ENCODE measurements at regions not wholly inside any gene's neighbourhood (a gene's known extent, or its start where the extent isn't known, plus 50 kb on each side); places are given as distances from the start of the nearest gene placed in this dataset.
"Not testable (repeated sequence)": the region's sequence is repeated elsewhere in the genome, so short reads cannot be mapped to it uniquely, and the experiment has no call there.

DNA sequence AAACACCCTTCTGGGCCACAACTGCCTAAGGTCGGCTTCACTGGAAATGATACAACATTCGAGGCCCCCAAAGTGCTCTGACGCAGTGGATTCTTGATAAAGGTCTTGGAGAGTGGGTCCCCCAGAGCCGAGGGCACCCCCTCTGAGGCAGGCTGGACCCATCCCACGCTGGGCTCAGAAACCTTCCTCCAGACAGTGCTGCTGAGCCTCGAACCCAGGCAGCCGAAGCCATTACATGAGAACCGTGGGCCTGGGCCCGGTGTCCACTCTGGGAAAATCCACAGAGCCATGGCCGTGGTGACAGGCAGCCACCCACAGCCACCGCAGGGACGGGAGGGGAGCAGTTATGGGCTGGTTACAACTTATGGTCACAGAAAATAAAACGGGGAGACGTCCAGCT, 81.4 kb upstream of the ID2 start:
- no peak for FAIRE-seq
- no peak for DNase-seq (ENCODE audit: insufficient read length, low spot score)

DNA sequence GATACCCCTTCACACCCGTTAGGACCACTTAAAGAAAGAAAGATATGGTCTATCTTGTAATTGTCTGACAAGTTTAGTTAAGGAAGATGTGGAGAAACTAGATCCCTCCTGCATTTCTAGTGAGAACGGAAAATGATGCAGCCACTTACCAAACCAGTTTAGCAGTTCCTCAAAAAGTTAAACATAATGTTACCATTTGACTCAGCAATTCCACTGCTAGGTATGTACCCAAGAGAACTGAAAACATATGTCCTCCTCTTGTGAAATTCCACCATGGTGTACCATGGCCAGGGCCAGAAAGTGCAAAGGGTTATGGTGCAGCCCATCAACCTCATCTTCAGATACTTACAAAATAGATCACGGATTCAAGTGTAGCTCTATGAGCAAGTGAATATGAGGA, 79.0 kb upstream of the ID2 start:
- DNase-seq (ENCODE audit: insufficient read length, low spot score) (no peak), FAIRE-seq (no peak)

DNA sequence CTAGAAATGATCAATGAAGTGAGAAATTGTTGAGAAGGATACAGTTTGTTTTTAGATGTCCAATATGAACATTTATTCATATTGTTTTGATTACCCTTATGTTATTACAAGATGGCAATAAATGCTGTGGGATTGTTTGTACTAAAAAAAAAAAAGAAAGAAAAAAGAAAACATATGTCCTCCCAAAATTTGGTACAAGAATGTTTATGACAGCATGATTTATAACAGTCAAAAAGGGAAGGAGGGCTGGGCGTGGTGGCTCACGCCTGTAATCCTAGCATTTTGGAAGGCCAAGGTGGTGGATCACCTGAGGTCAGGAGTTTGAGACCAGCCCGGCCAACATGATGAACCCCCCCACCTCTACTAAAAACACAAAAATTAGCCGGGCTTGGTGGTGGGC, 78.5 kb upstream of the ID2 start:
- DNase-seq (ENCODE audit: insufficient read length, low spot score); FAIRE-seq: not testable (repeated sequence)

DNA sequence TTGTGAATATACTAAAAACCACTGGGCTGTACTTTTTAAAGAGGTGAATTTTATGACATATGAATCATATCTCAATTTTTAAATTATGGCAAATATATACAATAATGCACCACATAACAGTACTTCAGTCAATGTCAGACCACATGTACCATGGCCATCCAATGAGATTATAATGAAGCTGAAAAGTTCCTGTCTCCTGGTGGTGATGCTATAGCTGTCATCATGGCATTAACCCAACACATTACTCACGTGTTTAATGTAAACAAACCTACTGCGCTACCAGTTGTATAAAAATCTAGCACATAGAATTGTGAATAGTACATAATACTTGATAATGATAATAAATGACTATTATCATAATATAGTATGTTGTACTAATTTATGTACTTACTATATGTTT, 77.6 kb upstream of the ID2 start:
- FAIRE-seq (no peak), DNase-seq (ENCODE audit: insufficient read length, low spot score) (no peak)

DNA sequence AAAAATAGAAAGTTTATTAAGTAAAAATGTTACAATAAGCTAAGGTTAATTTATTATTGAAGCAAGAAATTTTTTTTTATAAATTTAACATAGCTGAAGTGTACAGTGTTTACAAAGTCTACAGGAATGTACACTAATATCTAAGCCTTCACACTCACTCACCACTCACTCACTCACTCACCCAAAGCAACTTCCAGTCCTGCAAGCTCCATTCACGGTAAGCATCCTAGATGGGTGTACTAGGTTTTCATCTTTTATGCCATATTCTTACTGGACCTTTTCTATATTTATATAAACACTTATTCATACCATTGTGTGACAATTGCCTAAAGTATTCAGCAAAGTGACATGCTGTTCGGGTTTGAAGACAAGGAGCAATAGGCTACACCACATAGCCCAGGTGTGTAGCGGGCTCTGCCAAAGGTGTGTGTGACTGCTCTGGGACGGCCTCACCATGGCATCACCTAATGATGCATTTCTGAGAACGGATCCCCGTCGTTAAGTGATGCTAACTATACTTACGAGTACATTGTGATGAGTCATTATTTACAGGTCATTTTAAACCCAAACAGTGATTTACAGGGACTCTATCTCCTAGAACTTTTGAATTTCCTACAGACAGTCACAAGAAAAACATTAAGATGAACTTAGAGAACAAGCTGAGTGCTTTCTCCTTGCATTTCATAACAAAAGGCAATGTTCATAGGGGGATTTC, 76.3 kb upstream of the ID2 start:
- FAIRE-seq (no peak), DNase-seq (ENCODE audit: insufficient read length, low spot score) (no peak)

DNA sequence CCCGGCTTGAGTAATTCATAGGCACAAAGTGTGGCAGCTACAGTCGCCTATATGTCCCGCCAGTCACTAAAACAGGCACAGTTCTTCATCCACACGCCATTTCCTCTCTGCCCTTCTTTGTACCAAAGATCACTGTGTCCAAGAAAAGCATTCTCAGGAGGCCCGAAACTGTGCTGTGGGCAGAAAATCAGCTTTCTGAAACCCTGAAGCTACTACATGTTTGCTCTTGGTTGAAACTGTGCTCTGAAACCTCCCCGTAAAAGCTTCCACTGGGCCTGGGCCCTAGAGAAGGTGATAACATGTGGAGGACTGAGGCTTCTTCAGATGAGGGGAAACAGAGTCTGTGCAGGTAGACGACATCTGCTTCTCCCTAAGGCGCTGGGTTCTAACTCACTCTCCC, 75.6 kb upstream of the ID2 start:
- DNase-seq (ENCODE audit: insufficient read length, low spot score) (no peak), FAIRE-seq (no peak)

DNA sequence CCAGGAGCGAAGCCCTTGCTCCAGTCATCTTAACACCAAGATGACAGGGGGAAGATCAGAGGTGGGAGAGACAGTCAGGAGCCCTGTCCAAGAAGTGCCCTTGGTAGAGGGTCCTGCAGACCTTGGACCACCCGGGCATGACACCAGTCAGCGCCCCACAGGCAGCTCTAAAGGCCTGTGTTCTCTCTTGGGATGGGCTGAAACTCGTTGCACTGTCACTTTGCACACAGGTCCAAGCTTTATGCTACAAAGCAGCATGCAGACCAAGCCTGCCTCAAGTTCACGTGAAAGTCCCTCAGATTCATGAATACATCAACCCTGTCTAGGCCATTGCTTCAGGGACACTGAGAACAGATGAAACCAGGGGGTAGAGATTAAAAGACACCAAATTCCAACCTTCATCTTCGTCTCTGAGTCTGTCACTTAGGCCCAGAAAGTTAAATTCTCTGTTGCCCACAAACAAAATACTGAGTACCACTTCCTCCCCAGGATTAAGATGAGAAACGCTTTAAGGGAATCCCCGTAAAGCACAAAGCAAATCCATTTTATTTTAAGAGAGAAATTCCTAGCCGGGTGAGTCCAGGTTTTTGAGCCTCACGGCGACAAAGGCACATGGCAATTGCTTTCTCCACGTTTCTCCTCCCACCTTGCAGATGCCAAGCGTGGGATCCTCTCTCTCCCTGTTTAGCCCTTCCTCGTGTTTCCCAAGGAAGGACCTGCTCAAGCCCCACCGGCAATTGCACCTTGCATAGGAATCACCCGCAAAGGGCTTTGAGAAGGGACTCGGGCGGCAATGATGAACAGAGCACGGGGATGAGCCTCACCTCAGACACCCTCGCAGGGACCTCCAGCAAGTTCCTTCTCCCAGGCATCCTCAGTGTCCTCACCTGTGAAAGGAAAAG, 75.0 kb upstream of the ID2 start:
- DNase-seq (ENCODE audit: insufficient read length, low spot score) (no peak), FAIRE-seq (no peak)

DNA sequence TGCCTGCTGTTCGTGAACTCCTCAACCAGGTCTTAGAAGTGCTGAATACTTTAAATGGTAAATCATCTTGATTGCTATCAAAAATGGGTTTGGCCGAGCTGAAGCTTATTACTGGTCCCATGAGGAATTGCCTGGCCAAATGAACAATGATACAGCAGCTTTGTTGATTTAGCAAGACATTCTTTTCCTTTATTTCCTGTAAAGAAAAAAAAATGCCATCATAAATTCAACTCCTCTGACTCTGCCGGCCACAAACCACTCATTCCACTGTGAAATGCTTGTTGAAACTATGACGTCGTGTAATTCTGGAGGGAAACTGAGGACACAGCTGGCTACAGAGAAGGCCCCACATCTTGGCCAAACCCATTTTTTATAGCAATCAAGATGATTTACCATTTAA, 74.2 kb upstream of the ID2 start:
- no peak for DNase-seq (ENCODE audit: insufficient read length, low spot score)
- FAIRE-seq: no peak

DNA sequence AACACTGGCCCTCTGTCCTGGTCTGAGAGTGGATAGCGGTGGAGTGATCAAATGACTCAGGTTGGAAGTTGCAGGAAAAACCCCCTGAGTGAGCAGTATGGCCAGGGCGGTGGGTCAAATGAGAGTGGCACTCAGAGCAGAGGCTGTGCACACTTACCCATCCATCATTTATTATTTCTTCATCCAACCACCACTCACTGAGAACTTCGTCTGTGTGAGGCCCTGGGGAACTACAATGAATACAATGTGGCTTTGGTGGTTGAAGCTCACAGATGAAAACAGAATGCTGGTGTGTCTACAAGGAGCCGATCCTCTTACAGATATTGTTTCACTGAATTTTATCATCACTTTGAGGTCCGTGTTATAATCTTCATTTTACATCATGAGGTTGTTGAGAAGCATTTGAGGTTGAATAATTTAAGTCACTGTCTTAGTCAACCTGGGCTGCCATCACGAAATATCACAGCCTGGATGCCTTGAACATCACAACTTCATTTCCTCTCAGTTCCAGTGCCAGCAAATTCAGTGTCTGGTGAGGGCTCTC, 73.4 kb upstream of the ID2 start:
- no peak for FAIRE-seq

DNA sequence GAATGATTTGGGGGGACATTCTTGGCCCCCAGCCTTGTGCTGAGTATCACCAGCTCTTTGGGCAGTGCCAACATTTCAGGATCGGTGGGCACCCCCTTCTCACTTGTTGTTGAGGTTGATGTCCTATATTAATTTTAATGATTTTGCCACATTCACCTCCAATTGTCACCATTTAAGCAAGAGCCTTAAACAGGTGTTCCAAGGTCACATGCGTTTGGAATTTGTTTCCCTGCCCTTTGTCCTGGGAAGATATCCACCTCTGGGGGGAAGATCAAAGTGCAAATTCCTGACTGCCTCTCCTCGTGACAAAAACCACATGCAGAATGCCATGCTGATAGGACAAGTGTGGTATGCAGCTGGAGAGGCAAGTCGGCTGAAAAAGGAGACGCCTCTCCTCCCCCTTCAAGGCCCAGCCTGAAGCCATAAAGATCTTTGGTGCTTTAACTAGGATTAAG, 72.5 kb upstream of the ID2 start:
- no peak for FAIRE-seq
- DNase-seq (ENCODE audit: insufficient read length, low spot score): peak; percentile 30

More for the DNA sequence above, 73.4 kb upstream of the ID2 start:
- DNase-seq (ENCODE audit: insufficient read length, low spot score): no peak

DNA sequence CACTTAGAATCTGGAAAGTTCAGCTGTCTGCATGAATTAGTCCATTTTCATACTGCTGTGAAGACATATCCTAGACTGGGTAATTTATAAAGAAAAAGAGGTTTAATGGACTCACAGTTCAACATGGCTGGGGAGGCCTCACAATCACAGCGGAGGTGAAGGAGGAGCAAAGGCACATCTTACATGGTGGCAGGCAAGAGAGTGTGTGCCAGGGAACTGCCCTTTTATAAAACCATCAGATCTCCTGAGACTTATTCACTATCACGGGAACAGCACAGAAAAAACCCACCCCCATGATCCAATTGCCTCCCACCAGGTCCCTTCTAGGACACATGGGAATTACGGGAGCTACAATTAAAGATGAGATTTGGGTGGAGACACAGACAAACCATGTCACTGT, 71.1 kb upstream of the ID2 start:
- DNase-seq (ENCODE audit: insufficient read length, low spot score); FAIRE-seq: not testable (repeated sequence)

DNA sequence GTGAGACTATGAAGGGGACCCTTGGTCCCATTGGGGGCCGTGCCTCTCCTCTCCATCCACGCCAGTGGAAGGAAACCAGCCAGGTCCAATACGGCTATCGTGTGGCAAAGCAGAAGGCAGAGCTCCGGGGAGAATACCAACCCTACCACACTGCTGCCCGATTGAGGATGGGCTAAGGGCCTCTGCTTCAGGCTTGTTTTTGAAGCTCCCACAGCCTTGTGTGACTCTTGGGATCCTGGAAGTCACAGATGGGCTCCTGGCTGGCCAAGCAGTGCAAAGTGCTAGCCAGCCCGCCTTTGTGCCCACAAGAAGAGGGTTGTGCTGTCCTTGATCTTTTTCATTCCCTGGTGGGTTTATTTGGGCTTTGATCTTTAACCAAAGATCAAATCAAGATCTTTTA, 70.6 kb upstream of the ID2 start:
- no peak for DNase-seq (ENCODE audit: insufficient read length, low spot score)
- FAIRE-seq: no peak

DNA sequence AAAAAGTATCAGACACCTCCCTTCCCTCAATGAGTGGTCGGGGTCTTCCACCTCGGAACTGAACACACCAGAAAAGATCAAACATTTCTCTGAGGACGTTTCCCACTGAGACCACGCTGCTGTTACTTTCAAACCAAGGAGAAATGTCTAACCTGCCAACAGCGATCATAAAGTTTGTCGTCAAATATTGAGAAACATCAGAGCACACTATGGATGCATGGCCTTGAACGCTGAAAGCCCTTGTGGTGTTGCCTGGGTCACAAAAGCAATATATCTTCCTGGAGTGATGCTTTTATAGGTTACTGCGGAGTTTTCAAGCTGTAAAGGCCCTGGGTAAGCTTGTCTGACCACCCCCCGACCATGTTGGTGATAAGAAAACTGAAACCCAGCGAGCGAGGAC, 70.2 kb upstream of the ID2 start:
- FAIRE-seq: no peak
- DNase-seq (ENCODE audit: insufficient read length, low spot score): no peak

DNA sequence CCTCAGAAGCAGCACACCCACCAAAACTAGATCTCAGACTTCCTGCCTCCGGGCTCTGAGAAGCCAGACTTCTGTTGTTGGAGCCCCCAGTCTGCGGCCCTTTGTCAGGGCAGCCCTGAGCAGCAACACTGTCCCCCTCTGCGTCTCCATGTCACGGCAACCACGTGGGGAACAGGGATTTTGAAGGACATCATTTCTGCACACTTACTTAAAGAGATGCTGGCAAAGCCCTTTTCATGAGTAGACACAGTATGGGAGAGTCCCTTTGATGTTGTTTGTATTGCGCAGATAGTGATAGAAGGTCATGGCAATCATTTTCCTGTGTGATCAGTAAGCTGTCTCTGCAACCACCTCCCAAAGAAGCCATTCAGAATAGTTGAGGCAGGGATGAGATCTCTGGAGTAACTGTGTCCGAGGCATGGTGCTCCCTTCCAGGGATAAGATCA, 69.1 kb upstream of the ID2 start:
- FAIRE-seq (no peak), DNase-seq (ENCODE audit: insufficient read length, low spot score) (no peak)

DNA sequence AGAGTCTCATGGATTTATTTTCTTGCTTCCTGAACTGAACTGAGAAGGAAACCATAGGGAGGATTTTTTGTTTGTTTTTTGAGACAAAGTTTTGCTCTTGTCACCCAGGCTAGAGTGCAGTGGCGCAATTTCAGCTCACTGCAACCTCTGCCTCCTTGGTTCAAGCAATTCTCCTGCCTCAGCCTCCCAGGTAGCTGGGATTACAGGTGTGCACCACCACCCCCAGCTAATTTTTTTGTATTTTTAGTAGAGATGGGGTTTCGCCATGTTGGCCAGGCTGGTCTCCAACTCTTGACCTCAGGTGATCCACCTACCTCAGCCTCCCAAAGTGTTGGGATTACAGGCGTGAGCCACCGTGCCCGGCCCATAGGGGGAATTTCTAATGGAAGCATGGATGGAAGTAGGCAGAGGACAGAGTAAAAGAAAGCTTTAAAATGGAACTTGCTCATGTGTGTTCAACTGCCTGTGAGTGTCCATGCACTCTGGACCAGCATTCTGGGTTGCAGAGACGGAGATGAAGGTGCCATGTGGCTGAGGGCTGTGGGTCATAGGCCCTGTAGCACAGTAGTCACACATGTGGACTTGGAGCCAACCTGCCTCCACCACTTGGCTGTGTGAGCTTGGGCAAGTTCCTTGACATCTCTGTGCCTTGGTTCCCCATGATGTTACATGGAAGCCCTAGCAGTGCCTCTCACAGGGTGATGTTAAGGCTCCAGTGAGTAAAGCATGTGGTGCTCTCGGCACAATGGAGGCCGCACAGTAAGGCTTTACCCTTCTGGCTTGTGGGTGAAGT, 68.5 kb upstream of the ID2 start:
- not testable (repeated sequence) for DNase-seq (ENCODE audit: insufficient read length, low spot score); FAIRE-seq

DNA sequence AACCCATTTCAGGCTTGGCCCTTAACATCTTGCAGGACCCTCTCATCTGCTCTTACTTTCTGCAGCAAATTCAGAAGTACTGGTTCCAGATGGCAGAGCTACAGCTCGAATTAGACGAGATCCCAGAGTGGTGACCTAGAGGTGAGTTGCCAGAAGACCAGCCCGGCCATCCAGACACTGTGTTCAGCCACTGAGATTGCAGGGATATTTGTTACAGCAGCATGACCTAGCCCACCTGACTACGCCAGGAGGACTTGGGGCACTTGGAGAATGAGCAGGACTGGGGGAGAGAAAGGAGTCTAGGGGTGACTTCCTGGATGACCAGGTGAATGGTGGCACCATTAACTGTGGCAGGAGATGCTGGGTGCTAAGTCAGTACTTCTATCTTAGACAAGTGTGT, 67.2 kb upstream of the ID2 start:
- FAIRE-seq (no peak), DNase-seq (ENCODE audit: insufficient read length, low spot score) (no peak)

DNA sequence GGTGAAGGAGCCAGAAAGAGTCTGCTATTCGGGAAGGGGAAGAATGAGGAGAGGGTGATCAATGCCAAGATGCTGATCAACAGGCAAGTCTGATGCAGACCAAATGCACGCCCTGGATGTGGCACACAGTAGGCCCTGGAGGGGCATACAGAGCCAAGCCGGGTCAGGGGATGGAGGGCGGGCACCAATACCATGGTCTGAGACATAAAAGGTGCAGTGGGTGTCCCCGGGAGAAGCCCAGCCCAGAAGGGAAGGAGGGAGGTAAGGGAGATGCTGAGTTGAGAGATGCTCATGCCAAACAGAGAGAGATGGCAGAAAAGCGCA, 66.6 kb upstream of the ID2 start:
- FAIRE-seq: no peak
- no peak for DNase-seq (ENCODE audit: insufficient read length, low spot score)

DNA sequence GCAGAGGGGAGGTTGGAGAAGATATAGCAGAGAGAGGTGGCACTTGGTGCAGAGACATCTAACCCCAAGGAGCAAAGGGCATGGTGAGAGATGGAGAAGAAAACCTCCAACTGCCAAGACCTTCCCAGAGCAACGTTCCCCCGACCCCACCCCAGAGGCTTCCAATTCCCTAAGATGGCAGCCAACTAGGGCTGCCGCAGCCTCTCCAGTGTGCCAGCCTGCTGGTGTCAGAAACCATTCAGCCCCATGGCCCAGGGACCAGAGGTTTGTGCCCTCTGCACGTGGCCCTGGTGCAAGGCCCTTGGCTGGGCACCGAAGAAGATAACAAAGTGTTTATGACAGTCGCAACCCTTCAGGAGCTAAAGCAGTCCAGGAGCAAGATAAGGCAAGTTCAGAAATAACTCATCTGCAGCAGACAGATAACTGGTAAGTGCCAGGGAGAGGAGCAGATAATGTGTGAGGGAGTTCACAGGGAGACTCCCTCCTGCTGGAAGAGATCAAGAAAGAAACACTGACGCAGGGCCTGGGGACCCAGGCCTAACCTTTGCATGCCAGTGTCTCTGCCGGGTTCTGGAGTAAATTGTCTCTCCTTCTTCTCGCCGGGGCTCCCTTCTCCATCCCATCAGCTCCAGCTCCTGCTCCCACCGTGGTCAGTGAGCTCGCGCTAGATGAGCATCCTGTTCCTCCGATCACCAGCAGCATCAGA, 66.1 kb upstream of the ID2 start:
- DNase-seq (ENCODE audit: insufficient read length, low spot score) (no peak), FAIRE-seq (no peak)

DNA sequence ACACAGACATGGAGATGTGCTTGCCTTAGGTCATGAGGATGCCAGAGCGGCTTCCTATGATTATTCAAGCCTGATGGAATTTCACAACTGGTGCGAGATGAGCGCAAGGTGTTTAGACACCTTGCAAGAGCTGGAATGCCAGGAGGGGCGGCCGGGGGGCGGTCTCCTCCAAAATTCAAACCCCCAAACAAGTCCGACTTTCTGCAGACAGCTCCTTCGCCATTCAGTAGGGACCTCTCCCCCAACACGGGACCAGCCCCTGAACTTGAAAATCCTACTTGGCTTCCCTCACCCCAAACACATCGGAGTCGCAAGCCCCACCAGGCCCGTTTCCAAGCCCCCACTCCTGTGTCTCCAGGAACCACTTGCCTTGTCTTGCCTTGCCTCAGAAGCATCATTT, 64.8 kb upstream of the ID2 start:
- FAIRE-seq: no peak
- no peak for DNase-seq (ENCODE audit: insufficient read length, low spot score)

DNA sequence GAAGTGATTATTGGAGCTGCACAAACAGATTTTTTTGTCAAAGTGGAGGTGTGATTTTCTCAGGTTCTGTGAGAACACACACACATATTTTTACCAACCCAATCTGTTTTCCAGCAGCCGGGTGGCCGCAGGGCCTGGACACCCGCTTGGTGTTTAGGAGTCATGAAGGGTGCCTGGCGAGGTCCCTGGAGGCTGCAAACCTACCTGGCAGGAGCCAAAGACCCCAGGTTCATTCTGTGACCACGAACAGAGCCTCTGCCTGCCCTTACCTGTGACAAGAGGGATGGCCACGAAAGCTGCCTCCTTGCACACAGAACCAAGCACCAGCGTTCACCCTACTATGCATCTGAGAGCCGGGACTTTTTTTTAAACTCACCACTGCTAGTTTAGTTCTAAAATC, 64.3 kb upstream of the ID2 start:
- DNase-seq (ENCODE audit: insufficient read length, low spot score) (no peak), FAIRE-seq (no peak)
